Thyroid gland (tissue), 4 donors: ENCODE measurements at regions not wholly inside any gene's neighbourhood (a gene's known extent, or its start where the extent isn't known, plus 50 kb on each side); places are given as distances from the start of the nearest gene placed in this dataset.

Experiments used
- DNase-seq, 2 donors: peaks; one replicate each; pipeline ENCODE4 v3.0.0-alpha.2; 2019
- H3K27ac ChIP-seq, 3 donors: fragments of 200-600 bp; sonication (generic); 1 replicate in 2 of 3; 2 replicates in 1 of 3; pipeline ENCODE4 v1.5.1; 2016 to 2019; ENCODE audit warnings: mild to moderate bottlenecking in 1 of 3, moderate library complexity in 1 of 3
- H3K27me3 ChIP-seq: fragments of 200-600 bp; sonication (generic); one replicate; pipeline ENCODE4 v1.5.1; 2019
- H3K36me3 ChIP-seq, 2 donors: fragments of 200-600 bp; sonication (generic); one replicate each; pipeline ENCODE4 v1.5.1; 2016 to 2019
- H3K4me1 ChIP-seq, 2 donors: fragments of 200-600 bp; sonication (generic); one replicate each; pipeline ENCODE4 v1.5.1; 2017 to 2019
- H3K4me3 ChIP-seq, 3 donors: fragments of 200-600 bp; sonication (generic); replicated peaks in 1 of 3; 1 replicate in 2 of 3; 2 replicates in 1 of 3; pipeline ENCODE4 v1.5.1; 2016; ENCODE audit warnings: mild to moderate bottlenecking in 1 of 3
- H3K9me3 ChIP-seq: fragments of 200-600 bp; sonication (generic); one replicate; pipeline ENCODE4 v1.5.1; 2017
- POLR2A ChIP-seq, 2 donors: fragments of 450-650 bp; IDR thresholded peaks; one replicate each; pipeline ENCODE4 v1.6.1; 2017; ENCODE audit warnings: antibody characterized with exemption in 2 of 2, mild to moderate bottlenecking in 2 of 2, moderate library complexity in 1 of 2
- WGBS, 2 donors: methylation state at CpG; one replicate each; pipeline ENCODE4 v1.1.5; 2017; 5-methylcytosine and 5-hydroxymethylcytosine counted together
- intact Hi-C: fragments of 100-400 bp; cut with DNase I; formaldehyde crosslinking; loops from one replicate; pipeline ENCODE4 v1.15.1; 2023
- TF ChIP-seq, protein P1 (sequence below), 6 experiments: fragments of 200-600 bp in 3 of 6; fragments of 450-650 bp in 3 of 6; sonication (generic) in 3 of 6; IDR thresholded peaks; one replicate each; pipeline ENCODE4 v1.5.1; 2016 to 2019; ENCODE audit warnings: antibody characterized with exemption in 6 of 6, mild to moderate bottlenecking in 2 of 6, inconsistent platforms in 1 of 6, moderate library complexity in 1 of 6

DNA sequence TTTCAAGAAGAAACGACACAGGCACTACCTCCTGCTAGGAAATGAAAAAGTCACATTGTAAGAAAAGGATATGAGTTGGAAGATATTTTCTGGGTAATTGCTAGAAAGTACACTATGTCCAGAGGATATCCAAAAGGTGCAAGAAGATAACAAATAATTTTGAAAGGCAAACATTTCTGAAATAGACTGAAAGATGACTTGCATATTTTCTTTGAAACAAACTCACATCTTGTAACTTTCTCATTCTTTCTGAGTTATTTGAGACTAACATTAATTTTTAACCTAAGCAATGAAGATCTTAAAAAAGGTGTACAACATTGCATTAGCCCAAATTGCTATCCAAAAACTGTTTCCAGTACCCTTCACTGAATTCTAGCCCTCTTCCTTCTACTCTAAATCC, 79.6 kb upstream of the KCTD3 start:
- intact Hi-C loops: no loop called here
- no peaks in the 10 kb centered on the region for H3K36me3 ChIP-seq
- no peak overlapping the region for H3K27ac ChIP-seq
- no peak for TF ChIP-seq POLR2A (IDR thresholded peaks at IDR 0.05)
- TF ChIP-seq, protein P1, sequence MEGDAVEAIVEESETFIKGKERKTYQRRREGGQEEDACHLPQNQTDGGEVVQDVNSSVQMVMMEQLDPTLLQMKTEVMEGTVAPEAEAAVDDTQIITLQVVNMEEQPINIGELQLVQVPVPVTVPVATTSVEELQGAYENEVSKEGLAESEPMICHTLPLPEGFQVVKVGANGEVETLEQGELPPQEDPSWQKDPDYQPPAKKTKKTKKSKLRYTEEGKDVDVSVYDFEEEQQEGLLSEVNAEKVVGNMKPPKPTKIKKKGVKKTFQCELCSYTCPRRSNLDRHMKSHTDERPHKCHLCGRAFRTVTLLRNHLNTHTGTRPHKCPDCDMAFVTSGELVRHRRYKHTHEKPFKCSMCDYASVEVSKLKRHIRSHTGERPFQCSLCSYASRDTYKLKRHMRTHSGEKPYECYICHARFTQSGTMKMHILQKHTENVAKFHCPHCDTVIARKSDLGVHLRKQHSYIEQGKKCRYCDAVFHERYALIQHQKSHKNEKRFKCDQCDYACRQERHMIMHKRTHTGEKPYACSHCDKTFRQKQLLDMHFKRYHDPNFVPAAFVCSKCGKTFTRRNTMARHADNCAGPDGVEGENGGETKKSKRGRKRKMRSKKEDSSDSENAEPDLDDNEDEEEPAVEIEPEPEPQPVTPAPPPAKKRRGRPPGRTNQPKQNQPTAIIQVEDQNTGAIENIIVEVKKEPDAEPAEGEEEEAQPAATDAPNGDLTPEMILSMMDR (IDR thresholded peaks at IDR 0.05): no peak
- H3K4me3 ChIP-seq: no peak overlapping the region
- no peaks in the 10 kb centered on the region for H3K27me3 ChIP-seq
- WGBS, 2 donors: 90 to 95% methylated on average over 1 of the region's 1 CpG
- H3K9me3 ChIP-seq: no peaks in the 10 kb centered on the region
- H3K4me1 ChIP-seq: no peaks in the 10 kb centered on the region
- no peak for DNase-seq

DNA sequence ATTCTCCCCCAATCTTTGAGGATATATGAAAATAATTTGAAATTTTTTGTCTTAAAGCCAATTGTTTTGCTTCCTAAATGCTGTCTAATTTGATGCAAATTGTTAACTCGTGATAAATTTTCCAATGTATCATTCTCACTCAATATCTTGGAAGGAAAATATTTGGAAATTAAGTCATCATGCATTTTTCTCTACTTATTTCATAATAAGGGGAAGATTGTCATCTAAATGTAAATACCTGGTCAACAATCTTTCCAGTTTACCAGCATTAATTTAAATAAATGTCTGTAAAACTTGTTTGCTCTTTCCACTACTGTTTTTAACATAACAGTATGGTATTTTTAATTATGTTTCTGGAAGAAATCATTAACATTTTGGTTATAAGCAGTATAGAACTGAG, 78.3 kb upstream of the KCTD3 start:
- WGBS, 2 donors: 77 to 83% methylated on average over 1 of the region's 1 CpG
- no peaks in the 10 kb centered on the region for H3K9me3 ChIP-seq

DNA sequence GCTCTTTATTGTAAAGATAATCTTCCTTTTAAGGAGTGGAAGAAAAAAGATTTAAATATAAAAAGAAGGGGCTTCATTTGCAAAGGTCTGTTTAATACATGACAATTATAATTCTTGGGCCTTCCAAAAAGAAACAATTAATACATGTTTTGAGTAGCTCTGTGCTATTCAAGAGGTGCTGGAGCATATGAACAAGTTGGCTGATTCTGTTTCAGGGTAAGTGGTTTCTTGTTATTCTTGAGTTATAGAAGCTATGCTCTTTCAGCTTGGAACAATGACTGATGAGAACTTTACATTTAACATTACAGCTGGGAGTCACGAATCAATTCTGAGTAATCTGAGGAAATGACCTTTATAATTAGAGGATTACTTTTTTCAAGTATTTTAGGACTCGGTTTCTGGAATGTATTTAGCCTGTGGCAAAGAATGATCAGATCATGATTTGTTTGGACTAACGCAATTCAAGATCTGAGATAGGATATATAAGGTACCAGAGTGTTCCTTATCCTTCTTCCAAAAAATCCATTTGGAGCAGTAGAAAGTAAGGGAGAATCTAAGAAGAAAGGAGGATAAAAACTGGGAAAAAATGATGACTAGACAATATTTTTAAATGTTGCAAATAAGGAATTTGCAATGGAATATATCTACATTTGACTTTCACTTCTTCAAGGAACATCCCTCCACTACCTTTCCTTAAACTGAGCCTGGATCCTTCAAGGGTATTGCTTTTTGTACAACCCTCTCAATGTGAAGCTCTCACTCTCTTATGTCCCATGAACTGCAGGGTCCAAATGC, 77.1 kb upstream of the KCTD3 start:
- intact Hi-C loops: no loop called here
- Histone ChIP-seq H3K27me3 (no peaks in the 10 kb centered on the region), H3K36me3 (no peaks in the 10 kb centered on the region), H3K9me3 (no peaks in the 10 kb centered on the region), H3K27ac (no peak overlapping the region), H3K4me3 (no peak overlapping the region), H3K4me1 (no peaks in the 10 kb centered on the region)
- WGBS, 2 donors: 32 to 35% methylated on average over 3 of the region's 3 CpGs
- DNase-seq: no peak
- TF ChIP-seq POLR2A (IDR thresholded peaks at IDR 0.05): no peak
- TF ChIP-seq, protein P1 (IDR thresholded peaks at IDR 0.05): no peak

More for the DNA sequence above, 78.3 kb upstream of the KCTD3 start:
- Histone ChIP-seq H3K27me3 (no peaks in the 10 kb centered on the region), H3K4me1 (no peaks in the 10 kb centered on the region), H3K36me3 (no peaks in the 10 kb centered on the region), H3K27ac (no peak overlapping the region), H3K4me3 (no peak overlapping the region)
- no peak for DNase-seq
- intact Hi-C loops: no loop called here
- TF ChIP-seq, protein P1 (IDR thresholded peaks at IDR 0.05): no peak
- TF ChIP-seq POLR2A (IDR thresholded peaks at IDR 0.05): no peak

DNA sequence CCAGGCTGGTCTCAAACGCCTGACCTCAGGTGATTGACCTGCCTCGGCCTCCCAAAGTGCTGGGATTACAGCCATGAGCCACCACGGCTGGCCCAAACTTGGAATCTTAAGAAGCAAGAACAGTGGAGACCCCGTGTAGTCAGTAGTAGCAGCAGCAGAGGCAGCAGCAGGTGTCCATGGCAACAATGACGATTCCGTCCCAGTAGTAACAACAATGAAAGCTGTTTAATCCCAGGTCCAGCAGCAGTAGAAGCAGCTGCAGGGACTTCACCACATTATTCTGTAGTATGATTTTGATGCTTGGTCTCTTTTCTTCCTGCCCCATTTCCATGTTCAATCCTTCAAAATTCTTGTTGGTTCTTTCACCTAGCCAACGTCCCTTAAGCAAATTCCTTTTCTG, 69.6 kb upstream of the KCTD3 start:
- Histone ChIP-seq H3K36me3 (no peaks in the 10 kb centered on the region), H3K9me3 (no peaks in the 10 kb centered on the region), H3K27me3 (no peaks in the 10 kb centered on the region), H3K4me1 (no peaks in the 10 kb centered on the region), H3K4me3 (no peak overlapping the region), H3K27ac (no peak overlapping the region)
- intact Hi-C loops: no loop called here
- 66 to 71% methylated on average over 7 of the region's 7 CpGs for WGBS, 2 donors
- no peak for DNase-seq
- TF ChIP-seq POLR2A (IDR thresholded peaks at IDR 0.05): no peak
- TF ChIP-seq, protein P1 (IDR thresholded peaks at IDR 0.05): no peak

DNA sequence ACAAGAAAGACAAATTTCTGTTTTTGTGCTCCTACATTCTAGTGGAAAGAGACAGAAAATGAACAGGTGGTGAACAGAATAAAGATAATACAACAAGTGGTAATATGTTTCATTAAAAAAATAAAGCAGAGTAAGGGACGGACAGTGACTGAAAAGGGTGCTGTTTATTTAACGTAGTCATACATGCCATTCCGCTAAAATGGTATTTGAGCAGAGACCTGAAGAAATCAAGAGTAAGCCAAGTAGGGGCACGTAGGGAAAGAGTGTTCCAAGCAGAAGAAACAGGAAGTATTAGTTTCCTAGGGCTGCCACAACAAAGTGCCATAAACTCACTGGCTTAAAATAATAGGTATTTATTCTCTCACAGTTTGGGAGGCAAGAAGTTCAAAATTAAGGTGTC, 65.6 kb upstream of the KCTD3 start:
- Histone ChIP-seq H3K4me1 (no peaks in the 10 kb centered on the region), H3K9me3 (no peaks in the 10 kb centered on the region), H3K27ac (no peak overlapping the region), H3K27me3 (no peaks in the 10 kb centered on the region), H3K36me3 (no peaks in the 10 kb centered on the region), H3K4me3 (no peak overlapping the region)
- WGBS, 2 donors: 81% methylated on average over 4 of the region's 4 CpGs
- intact Hi-C loops: no loop called here
- DNase-seq: no peak
- TF ChIP-seq POLR2A (IDR thresholded peaks at IDR 0.05): no peak
- TF ChIP-seq, protein P1 (IDR thresholded peaks at IDR 0.05): no peak
